Colonic mucosa (tissue), 4 donors: ENCODE measurements at regions not wholly inside any gene's neighbourhood (a gene's known extent, or its start where the extent isn't known, plus 50 kb on each side); places are given as distances from the start of the nearest gene placed in this dataset.
"Not testable (repeated sequence)": the region's sequence is repeated elsewhere in the genome, so short reads cannot be mapped to it uniquely, and the experiment has no call there.

Experiments used
- DNase-seq: peaks from one replicate; pipeline ENCODE4 v3.0.0-alpha.2; 2020
- H3K27ac ChIP-seq: fragments of 200-600 bp; one replicate; pipeline ENCODE4 v1.8.0; 2021
- H3K27me3 ChIP-seq: fragments of 200-600 bp; one replicate; pipeline ENCODE4 v1.8.0; 2021
- H3K36me3 ChIP-seq: fragments of 200-600 bp; one replicate; pipeline ENCODE4 v1.8.0; 2021
- H3K4me1 ChIP-seq: fragments of 200-600 bp; one replicate; pipeline ENCODE4 v1.8.0; 2021; ENCODE audit warnings: mild to moderate bottlenecking
- H3K4me3 ChIP-seq: fragments of 200-600 bp; one replicate; pipeline ENCODE4 v1.8.0; 2021
- H3K9ac ChIP-seq, 2 donors: one replicate each; pipeline ENCODE4 v1.7.0; 2013; ENCODE audit warnings: control low read depth in 2 of 2, low read depth in 2 of 2, low read length in 2 of 2
- H3K9me3 ChIP-seq: fragments of 200-600 bp; one replicate; pipeline ENCODE4 v1.8.0; 2021
- intact Hi-C: fragments of 100-400 bp; cut with DNase I; formaldehyde crosslinking; loops from one replicate; pipeline ENCODE4 v1.14.1; 2022
- TF ChIP-seq, protein P1 (sequence below): fragments of 200-600 bp; IDR thresholded peaks from one replicate; pipeline ENCODE4 v1.8.0; 2022; ENCODE audit warnings: antibody characterized with exemption, mild to moderate bottlenecking
- donor health status: healthy.
- donor health status: DM: no; HTN: no; CAD: no.
- donor health status: DM: no; HTN: no; CAD: no.

DNA sequence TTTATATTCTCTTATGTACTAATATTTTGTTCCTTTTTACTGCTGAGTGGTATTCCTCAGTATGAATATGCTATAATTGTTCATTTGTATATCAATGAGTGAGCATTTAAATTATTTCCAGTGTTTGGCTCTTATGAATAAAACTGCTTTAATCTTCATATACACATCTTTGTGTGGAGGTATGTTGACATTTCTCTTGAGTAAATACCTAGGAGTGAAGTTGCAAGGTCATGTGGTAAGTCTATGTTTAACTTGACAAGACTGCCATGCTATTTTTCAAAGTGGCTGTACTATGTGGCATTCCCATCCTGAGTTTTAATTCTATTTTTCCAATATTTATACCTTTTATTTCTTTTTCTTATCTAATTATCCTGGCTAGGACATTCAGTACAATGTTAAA, 124.2 kb downstream of the ADSS2 start:
- Histone ChIP-seq H3K27me3 (no peaks in the 10 kb centered on the region), H3K9ac (no peak overlapping the region), H3K4me3 (no peak overlapping the region), H3K36me3 (no peaks in the 10 kb centered on the region), H3K4me1 (peaks cover 1% of the 10 kb centered on the region), H3K27ac (no peak overlapping the region), H3K9me3 (no peaks in the 10 kb centered on the region)
- DNase-seq: no peak
- TF ChIP-seq, protein P1, sequence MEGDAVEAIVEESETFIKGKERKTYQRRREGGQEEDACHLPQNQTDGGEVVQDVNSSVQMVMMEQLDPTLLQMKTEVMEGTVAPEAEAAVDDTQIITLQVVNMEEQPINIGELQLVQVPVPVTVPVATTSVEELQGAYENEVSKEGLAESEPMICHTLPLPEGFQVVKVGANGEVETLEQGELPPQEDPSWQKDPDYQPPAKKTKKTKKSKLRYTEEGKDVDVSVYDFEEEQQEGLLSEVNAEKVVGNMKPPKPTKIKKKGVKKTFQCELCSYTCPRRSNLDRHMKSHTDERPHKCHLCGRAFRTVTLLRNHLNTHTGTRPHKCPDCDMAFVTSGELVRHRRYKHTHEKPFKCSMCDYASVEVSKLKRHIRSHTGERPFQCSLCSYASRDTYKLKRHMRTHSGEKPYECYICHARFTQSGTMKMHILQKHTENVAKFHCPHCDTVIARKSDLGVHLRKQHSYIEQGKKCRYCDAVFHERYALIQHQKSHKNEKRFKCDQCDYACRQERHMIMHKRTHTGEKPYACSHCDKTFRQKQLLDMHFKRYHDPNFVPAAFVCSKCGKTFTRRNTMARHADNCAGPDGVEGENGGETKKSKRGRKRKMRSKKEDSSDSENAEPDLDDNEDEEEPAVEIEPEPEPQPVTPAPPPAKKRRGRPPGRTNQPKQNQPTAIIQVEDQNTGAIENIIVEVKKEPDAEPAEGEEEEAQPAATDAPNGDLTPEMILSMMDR: no peak
- intact Hi-C loops: no loop called here

DNA sequence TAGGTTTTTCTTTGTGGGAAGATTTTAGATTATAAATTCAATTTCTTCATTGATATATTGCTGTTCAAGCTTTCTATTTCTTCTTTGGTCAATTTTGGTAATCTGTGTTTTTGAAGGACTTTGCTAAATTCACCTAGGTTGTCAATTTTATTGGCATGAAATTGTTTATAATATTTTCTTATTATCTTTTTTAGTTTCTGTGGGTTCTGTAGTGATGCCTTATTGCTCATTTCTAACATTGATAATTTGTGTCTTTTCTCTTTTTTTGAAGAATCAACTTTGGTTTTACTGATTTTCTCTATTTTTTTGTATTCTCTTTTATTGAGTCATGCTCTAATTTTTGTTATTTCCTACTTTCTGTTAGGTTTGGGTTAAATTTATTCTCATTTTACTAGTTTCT, 123.2 kb downstream of the ADSS2 start:
- TF ChIP-seq, protein P1: no peak
- intact Hi-C loops: no loop called here
- Histone ChIP-seq H3K27me3 (no peaks in the 10 kb centered on the region), H3K4me3 (no peak overlapping the region), H3K27ac (no peak overlapping the region), H3K9me3 (no peaks in the 10 kb centered on the region), H3K36me3 (no peaks in the 10 kb centered on the region), H3K9ac (no peak overlapping the region), H3K4me1 (no peaks in the 10 kb centered on the region)
- DNase-seq: no peak

DNA sequence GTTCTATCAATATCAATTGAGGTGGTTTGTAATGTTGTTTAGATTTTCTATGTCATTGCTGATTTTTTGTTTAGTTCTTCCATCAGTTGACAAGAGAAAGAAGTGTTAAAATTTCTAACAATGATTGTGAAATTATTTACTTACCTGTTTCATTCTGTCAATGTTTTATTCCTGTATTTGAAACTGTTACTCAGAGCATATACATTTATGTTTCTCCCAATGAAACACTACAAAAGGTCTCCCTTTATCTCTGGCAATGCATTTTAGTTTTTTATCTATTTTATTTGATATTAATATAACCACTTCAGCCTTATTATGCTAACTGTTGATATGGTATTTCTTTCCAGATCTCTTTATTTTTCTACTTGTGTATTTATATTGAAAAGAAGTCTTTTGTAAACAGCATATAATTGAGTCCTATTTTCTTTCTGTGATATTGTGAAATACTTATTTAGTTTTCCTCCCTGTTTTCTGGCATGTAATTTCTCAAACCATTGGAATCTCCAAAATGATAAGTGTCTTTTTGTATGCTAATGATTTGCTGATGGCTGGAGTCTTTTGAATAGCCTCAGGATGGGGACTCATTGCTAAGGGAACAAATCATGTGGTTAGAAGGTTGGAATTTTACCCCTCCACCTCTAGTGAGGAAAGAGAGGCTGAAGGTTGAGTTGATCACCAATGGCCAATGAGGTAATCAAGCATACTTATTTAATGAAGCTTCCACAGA, 122.0 kb downstream of the ADSS2 start:
- Histone ChIP-seq H3K4me3 (no peak overlapping the region), H3K27me3 (no peaks in the 10 kb centered on the region), H3K9ac (no peak overlapping the region), H3K9me3 (no peaks in the 10 kb centered on the region), H3K36me3 (no peaks in the 10 kb centered on the region), H3K27ac (no peak overlapping the region), H3K4me1 (no peaks in the 10 kb centered on the region)
- TF ChIP-seq, protein P1: no peak
- no peak for DNase-seq
- intact Hi-C loops: no loop called here

DNA sequence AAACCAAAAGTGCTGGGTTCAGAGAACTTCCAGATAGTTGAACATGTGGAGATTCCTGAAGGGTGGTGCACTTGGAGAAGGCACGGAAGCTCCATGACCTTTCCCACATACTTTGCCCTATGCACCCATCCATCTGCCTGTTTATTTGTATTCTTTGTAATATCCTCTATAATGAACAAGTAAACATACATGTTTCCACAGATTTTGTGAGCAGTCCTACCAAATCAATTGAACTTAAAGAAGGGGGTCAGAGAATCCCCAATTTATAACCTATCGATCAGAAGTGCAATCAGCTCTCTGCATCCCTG, 121.4 kb downstream of the ADSS2 start:
- TF ChIP-seq, protein P1: no peak
- H3K9me3 ChIP-seq: no peaks in the 10 kb centered on the region
- H3K4me1 ChIP-seq: no peaks in the 10 kb centered on the region
- no peak overlapping the region for H3K9ac ChIP-seq
- DNase-seq: no peak
- H3K27me3 ChIP-seq: no peaks in the 10 kb centered on the region
- no peaks in the 10 kb centered on the region for H3K36me3 ChIP-seq
- no peak overlapping the region for H3K27ac ChIP-seq
- intact Hi-C loops: no loop called here
- H3K4me3 ChIP-seq: no peak overlapping the region

DNA sequence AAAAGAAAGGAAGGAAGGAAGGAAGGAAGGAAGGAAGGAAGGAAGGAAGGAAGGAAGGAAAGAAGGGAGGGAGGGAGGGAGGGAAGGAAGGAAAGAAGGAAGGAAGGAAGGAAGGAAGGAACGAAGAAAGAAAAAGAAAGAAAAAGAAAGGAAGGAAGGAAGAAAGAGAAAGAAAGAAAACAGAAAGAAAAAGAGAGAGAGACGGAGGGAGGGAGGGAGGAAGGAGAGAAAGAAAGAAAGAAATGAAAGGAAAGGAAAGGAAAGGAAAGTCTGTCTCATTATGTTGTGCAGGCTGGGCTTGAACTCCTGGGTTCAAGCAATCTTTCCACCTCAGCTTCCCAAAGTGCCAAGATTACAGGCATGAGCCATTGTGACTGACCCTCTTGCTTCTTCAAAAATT, 118.9 kb downstream of the ADSS2 start:
- H3K27ac ChIP-seq, intact Hi-C loops, H3K9ac ChIP-seq, H3K27me3 ChIP-seq, H3K9me3 ChIP-seq, H3K4me3 ChIP-seq, DNase-seq, H3K36me3 ChIP-seq, H3K4me1 ChIP-seq: not testable (repeated sequence)

DNA sequence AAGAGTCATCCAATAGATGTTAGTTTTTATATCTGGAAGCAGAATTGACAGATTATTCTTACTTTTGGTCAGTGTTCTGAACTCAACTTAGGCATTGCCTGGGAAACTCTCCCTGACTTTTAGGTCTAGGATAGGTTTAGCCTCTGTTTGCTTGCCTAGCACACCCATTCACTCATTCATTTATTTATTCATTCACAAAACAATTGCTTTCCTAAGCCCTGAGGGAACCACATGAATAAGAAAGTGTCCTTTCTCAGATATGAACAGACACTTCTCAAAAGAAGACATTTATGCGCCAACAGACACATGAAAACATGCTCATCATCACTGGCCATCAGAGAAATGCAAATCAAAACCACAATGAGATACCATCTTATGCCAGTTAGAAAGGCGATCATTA, 117.4 kb downstream of the ADSS2 start:
- H3K9ac ChIP-seq, H3K27ac ChIP-seq, H3K4me3 ChIP-seq, DNase-seq, H3K9me3 ChIP-seq, H3K4me1 ChIP-seq, intact Hi-C loops, H3K27me3 ChIP-seq, H3K36me3 ChIP-seq: not testable (repeated sequence)

DNA sequence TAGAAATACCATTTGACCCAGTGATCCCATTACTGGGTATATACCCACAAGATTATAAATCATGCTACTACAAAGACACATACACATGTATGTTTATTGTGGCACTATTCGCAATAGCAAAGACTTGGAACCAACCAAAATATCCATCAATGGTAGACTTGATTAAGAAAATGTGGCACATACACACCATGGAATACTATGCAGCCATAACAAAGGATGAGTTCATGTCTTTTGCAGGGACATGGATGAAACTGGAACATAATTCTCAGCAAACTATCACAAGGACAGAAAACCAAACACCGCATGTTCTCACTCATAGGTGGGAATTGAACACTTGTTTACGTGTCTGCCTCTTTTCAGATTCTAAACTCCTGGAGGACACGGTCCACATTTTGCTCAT, 116.9 kb downstream of the ADSS2 start:
- intact Hi-C loops, H3K9me3 ChIP-seq, H3K27me3 ChIP-seq, H3K27ac ChIP-seq, H3K9ac ChIP-seq, H3K4me1 ChIP-seq, H3K4me3 ChIP-seq, DNase-seq, H3K36me3 ChIP-seq: not testable (repeated sequence)
